ENCODE measurements at regions not wholly inside any gene's neighbourhood (a gene's known extent, or its start where the extent isn't known, plus 50 kb on each side); places are given as distances from the start of the nearest gene placed in this dataset.

DNA sequence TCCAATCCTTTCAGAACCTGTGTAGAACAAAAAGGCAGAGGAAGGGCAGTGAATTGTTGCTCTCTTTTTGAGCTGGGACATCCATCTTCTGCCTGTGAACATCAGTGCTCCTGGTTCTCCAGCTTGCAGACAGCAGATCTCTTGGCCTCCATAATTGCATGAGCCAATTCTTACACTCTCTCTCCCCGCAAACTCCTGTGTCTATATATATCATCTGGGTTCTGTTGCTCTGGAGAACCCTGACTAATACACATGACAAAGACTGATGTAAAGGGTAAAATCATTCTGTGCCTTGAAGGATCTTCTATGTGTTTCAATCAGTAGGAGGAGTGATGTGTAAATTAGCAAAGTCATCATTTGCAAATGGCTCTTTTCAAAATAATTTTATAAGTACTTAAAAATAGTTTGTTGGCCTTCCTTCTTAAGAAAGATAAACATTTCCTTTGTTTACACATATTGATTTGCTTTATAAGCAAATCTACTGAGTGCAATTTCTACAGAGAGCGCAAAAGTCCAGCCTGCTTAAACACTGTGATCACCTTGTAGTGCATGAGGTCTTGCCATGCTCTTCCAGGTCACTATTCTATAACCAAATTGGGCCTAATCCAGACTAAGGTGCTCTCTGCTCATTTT is 154.9 kb upstream of the ANKRD28 start:
- DNase-seq = no peak

DNA sequence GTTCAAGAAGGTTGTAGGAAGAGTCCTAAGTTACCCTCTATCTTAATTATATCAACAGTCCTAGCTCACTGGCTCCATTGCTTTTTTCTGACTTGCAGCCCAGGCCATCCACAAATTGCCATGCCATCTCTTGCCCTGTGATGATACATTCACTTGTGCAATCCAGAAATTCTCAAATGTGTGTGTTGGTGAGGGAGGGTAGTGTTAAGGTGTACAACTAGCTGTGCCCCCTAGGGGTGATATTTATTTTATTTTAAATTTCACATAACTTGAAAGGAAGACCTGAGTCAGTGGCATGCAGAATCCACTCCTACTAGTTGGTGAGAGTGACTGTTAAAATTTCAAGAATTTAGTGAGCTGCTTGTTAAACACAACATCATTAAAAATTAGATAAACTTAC is 156.1 kb upstream of the ANKRD28 start:
- no peak for DNase-seq

DNA sequence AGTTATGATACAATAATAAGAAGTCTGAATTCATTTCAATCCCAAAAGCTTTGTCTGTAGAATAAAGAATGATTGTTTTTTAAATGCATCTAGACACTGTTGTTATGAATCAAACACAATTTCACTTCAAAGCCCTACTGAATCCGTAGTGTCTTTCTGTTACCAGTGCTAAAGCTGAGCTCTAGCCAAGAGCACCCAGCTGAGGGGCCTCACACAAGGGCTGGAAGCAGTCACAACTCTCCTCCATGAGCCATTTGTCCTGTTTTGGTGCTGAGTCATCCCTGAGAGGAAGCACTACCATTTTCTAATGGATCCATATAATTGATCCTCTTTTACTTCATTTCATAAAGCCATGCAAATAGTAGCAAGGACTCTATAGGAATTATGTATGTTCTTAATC is 158.2 kb upstream of the ANKRD28 start:
- DNase-seq = no peak

DNA sequence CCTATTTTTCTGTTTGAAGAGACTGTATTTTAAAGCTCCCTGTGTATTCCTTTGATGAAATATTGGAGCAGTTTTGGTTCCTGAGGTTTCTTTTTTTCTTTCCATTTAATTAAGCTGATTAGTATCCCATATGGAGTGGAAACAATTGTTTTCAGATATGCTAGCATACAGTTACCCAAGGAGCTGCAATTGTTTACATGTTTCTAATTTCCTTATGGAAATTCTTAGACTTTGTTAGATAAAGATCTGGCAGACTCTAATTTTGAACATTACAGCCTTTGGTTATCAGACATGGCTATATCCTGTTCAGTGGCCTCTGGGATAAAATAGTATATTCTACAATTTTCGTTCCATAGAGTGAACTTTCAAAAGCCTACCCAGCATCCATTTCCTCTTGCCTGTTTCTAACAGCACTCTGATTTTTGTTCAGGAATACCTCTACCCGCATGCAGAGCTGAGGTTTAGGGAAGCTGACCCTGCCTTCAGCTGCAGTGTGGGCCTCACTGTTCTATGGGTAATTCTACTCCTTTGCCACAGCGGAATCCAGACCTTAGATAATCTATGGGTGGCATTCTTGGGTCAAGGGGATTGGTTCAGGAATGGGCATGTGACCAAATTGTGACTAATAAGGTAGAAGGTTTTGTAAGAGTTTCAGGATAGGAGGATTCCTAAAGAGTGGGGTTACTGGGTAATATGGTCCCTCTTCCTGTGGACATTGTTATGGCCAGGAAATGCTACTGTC is 161.1 kb upstream of the ANKRD28 start:
- DNase-seq = no peak

GRCh38 chr3:15959434-15959811 is 161.6 kb upstream of the ANKRD28 start:
- DNase-seq = no peak

DNA sequence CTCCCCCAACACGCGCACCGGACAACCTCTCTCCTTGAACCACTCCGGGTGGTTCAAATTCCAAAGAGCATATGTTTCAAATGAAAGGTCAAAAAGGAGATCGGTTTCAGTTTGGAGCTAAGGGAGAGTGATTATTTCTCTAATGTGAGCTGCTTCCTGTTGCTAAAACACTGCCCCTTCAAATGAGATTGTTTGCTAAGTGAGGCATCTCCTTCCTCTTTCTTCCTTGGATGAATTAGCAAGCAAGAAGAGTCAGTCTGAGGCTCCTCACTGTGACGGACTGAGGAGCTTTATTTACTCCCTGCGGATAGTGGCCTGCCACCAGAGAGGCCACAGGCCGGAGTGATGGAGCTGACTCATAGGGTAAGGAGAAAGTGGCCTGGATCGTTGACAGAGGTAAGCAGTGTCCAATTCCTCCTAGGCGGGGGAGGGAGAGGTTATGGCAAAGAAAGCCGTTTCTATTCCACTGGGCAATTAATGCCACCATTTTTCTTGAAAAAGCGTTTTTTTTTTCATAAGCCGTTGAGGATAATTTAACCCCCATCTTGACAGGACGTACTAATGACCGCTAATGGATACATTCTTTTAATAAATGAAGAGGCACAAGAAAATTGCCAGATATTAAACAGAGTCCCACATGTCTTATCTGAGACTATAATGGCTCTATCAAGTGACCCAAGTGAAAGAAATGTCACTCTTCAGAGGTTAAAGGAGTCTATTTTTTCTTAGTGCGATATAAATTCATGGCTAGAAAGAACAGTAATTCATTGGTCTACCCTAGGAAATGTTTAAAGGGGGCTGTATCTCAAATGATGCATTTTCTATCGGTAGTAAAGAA is 167.0 kb upstream of the ANKRD28 start:
- DNase-seq = no peak

GRCh38 chr3:15967577-15967976 is 169.8 kb upstream of the ANKRD28 start:
- no peak for DNase-seq

DNA sequence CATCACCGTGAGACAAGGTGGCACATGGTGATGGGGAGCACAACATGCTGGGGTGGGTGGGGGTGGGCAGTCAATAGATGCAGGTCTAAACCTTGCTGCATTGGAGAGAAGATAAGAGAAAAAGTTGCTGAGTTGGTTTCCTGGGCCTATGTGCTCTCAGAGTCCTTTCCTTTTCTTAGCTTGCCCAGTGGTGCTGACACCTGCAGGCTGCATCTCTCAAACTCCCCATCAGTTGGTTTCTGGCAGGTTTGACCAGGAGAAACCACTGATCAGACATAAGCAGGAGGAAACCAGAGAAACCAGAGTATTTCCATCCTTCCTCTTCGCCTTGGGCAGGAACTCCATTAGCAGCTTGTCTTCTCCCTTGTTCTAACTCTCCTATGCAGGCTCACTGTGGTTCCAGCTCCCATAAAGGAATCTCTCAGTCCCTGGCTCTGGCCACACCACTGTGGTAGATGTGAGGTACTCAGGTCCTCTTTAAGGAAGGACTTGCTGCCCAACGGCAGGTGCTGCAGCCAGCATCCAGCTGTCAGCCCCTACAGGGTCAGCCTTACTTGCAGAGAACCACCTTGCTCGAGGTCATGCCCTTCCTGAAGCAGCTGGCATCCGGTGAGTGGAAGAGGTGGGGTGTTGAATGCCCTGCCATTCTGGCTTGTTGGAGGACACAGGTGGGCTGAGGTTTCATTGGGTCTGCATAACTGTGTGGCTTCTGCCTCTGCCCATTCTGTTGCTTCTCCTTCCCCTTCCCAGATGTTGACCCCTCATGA is 172.3 kb upstream of the ANKRD28 start:
- DNase-seq = no peak

- DNase-seq = no peak
These were observed 175.6 kb upstream of the ANKRD28 start for GRCh38 chr3:15973414-15973813.

- no peak for DNase-seq
These were observed 176.2 kb upstream of the ANKRD28 start for GRCh38 chr3:15973940-15974339.

GRCh38 chr3:15974647-15975046 is 176.9 kb upstream of the ANKRD28 start:
- DNase-seq = no peak

- no peak for DNase-seq
These were observed 178.7 kb upstream of the ANKRD28 start for GRCh38 chr3:15976524-15976923.

- no peak for DNase-seq
These were observed 179.3 kb upstream of the ANKRD28 start for GRCh38 chr3:15977090-15977489.

DNA sequence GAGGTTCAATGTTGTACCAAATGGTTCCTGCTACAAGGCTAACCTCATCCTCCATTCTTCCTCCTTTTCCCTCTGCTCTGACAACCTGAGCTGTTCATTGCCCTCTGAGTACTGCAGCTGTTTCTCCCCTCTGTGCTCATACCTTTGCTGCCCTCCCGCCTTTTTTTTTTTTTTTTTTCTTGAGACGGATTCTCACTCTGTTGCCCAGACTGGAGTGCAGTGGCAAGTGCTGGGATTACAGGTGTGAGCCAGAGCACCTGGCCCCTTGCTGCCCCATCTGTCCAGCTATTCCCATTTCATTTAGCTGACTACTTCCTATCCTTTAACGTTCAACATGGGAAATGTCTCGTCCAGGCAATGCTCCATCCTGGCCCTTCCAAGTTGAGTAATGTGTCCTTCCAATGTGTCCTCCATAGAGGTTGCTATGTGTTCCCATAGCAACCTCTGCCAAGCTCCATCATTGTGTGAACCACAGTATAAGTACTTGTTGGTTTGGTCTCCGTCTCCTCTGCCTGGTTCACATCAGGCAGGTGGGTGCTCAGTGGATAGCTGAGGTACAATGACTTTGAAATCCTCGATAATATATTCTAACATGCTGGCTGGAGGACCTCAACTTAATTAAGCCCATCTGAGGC is 179.9 kb upstream of the ANKRD28 start:
- no peak for DNase-seq

GRCh38 chr3:15978801-15979200 is 181.0 kb upstream of the ANKRD28 start:
- no peak for DNase-seq

GRCh38 chr3:15979495-15979894 is 181.7 kb upstream of the ANKRD28 start:
- DNase-seq = no peak

- DNase-seq = no peak
These were observed 182.1 kb upstream of the ANKRD28 start for GRCh38 chr3:15979900-15980299.

- DNase-seq = no peak
These were observed 184.5 kb upstream of the ANKRD28 start for GRCh38 chr3:15982243-15982642.

GRCh38 chr3:15982667-15983196 is 185.0 kb upstream of the ANKRD28 start:
- peak; percentile 33 for DNase-seq

GRCh38 chr3:15983232-15983631 is 185.5 kb upstream of the ANKRD28 start:
- no peak for DNase-seq

GRCh38 chr3:15983693-15984092 is 185.9 kb upstream of the ANKRD28 start:
- no peak for DNase-seq

GRCh38 chr3:15989419-15989818 is 185.1 kb upstream of the GALNT15 start:
- DNase-seq = no peak

All from DMS79 treated with DMSO at 0.1 percent for 48 hours (cell line).